ENCODE measurements at regions not wholly inside any gene's neighbourhood (a gene's known extent, or its start where the extent isn't known, plus 50 kb on each side); places are given as distances from the start of the nearest gene placed in this dataset.
A peak's percentile ranks its signal among the peaks of the same experiment; 100 is the strongest.
"Not testable (repeated sequence)": the region's sequence is repeated elsewhere in the genome, so short reads cannot be mapped to it uniquely, and the experiment has no call there.

DNA sequence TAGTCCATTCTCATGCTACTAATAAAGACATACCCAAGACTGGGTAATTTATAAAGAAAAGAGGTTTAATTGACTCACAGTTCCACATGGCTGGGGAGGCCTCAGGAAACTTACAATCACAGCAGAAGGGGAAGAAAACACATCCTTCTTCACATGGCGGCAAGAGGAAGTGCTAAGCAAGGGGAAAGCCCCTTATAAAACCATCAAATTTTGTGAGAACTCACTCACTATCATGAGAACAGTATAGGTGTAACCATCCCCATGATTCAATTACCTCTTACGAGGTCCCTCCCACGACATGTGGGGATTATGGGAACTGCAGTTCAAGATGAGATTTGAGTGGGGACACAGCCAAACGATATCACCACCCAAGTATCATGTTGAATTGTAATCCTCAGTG is 52.7 kb upstream of the FOXO6 start:
- H3K18ac ChIP-seq (ENCODE audit: insufficient read length, low read depth, low read length); H3K27ac ChIP-seq (ENCODE audit: insufficient read length, low read depth, low read length); H3K56ac ChIP-seq (ENCODE audit: insufficient read length, low read depth, low read length); H3K27me3 ChIP-seq (ENCODE audit: insufficient read depth, low read length); H3K4me2 ChIP-seq (ENCODE audit: insufficient read depth, insufficient read length, low read length); H2BK20ac ChIP-seq (ENCODE audit: low read depth, low read length, poor library complexity, severe bottlenecking); H3K9ac ChIP-seq (ENCODE audit: extremely low read depth, insufficient read length, low read length); H3K9me3 ChIP-seq (ENCODE audit: control insufficient read depth, low read depth, low read length); H4K91ac ChIP-seq (ENCODE audit: insufficient read length, low read depth, low read length); H3K4me1 ChIP-seq (ENCODE audit: insufficient read depth, low read length); H2BK12ac ChIP-seq (ENCODE audit: insufficient read length, low read depth, low read length); H3K23ac ChIP-seq (ENCODE audit: insufficient read length, low read depth, low read length); H3K23me2 ChIP-seq (ENCODE audit: insufficient read length, low read depth, low read length, poor library complexity, severe bottlenecking); H2BK120ac ChIP-seq (ENCODE audit: low read depth, low read length, poor library complexity, severe bottlenecking); H4K5ac ChIP-seq (ENCODE audit: insufficient read length, low read depth, low read length); H4K8ac ChIP-seq (replicated peaks; ENCODE audit: insufficient read length, low read depth, low read length); H3K36me3 Mint-ChIP-seq (ENCODE audit: insufficient read depth in 1 of 3, low read depth in 3 of 3); H3K4me1 Mint-ChIP-seq; H3K79me2 ChIP-seq (ENCODE audit: insufficient read depth, low read length); H3T11ph ChIP-seq (ENCODE audit: low read length); H2BK15ac ChIP-seq (ENCODE audit: low read depth, low read length); H3K9me3 Mint-ChIP-seq; H2AFZ ChIP-seq (ENCODE audit: low read length); H3K4me3 Mint-ChIP-seq; H3K14ac ChIP-seq (ENCODE audit: insufficient read depth, low read length); H3K4ac ChIP-seq (ENCODE audit: low read depth, low read length); H4K20me1 ChIP-seq (ENCODE audit: control insufficient read depth, insufficient read depth, insufficient read length); H3K79me1 ChIP-seq (ENCODE audit: insufficient read depth, low read depth, low read length, poor library complexity, severe bottlenecking); H2AK5ac ChIP-seq (ENCODE audit: insufficient read length, low read length); H3K27ac Mint-ChIP-seq; H2BK5ac ChIP-seq (ENCODE audit: insufficient read length, low read length): not testable (repeated sequence)
- DNase-seq = peak; percentile 3
- no CpG with 5 or more reads among the region's 4 CpGs for WGBS (ENCODE audit: extremely low coverage, insufficient read length, low lambda C conversion rate)
- H3K27me3 Mint-ChIP-seq (ENCODE audit: low read depth) = peaks cover 13% of the 10 kb centered on the region
